Endothelial cell of umbilical vein (primary cell): ENCODE measurements at regions not wholly inside any gene's neighbourhood (a gene's known extent, or its start where the extent isn't known, plus 50 kb on each side); places are given as distances from the start of the nearest gene placed in this dataset.

Experiments
- EZH2 ChIP-seq: IDR thresholded peaks from 2 replicates; pipeline ENCODE4 v1.6.1; 2012; ENCODE audit warnings: borderline replicate concordance, low read depth, mild to moderate bottlenecking, moderate library complexity, low read length, inconsistent platforms; ENCODE audit not compliant: severe bottlenecking
- MYC ChIP-seq: IDR thresholded peaks from one replicate; pipeline ENCODE4 v1.6.1; 2011; ENCODE audit warnings: mild to moderate bottlenecking, low read depth, low read length
- POLR2A ChIP-seq: IDR thresholded peaks from 2 replicates; pipeline ENCODE4 v1.6.1; 2012; ENCODE audit warnings: low read depth, mild to moderate bottlenecking, control low read depth, low read length
- TF ChIP-seq, protein P1 (sequence below), 2 donors: IDR thresholded peaks; 1 replicate in 1 of 2; 2 replicates in 1 of 2; pipeline ENCODE4 v1.5.1; 2011; ENCODE audit warnings: low read length in 2 of 2, mild to moderate bottlenecking in 2 of 2, moderate library complexity in 2 of 2, control low read depth in 1 of 2, inconsistent platforms in 1 of 2, low read depth in 1 of 2; ENCODE audit not compliant: insufficient read depth in 1 of 2; ENCODE audit errors: extremely low read depth in 1 of 2
- TF ChIP-seq, protein P2 (sequence below): IDR thresholded peaks from 2 replicates; pipeline ENCODE4 v1.6.1; 2011; ENCODE audit not compliant: insufficient read depth, insufficient read length

DNA sequence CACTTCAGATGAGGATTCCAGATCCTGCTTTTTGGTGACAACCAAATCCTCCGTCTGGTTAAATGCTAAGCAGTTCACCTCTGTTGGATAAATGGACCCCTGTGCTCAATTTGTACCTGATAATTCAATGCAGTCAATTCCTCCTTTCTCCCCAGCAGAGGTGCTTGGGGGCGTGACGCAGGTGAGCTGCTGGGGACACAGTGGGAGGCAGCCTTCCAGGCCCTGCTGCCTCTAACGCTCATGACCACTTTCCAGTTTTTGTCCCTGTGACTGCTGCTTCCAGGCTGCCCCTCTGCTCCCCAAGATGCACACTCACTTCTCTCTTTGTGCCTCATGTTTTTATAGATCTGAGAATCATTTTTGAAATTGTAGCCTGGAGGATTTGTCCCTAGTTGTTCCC is 78.5 kb downstream of the TTLL2 start:
- TF ChIP-seq POLR2A = no peak
- TF ChIP-seq, protein P1, sequence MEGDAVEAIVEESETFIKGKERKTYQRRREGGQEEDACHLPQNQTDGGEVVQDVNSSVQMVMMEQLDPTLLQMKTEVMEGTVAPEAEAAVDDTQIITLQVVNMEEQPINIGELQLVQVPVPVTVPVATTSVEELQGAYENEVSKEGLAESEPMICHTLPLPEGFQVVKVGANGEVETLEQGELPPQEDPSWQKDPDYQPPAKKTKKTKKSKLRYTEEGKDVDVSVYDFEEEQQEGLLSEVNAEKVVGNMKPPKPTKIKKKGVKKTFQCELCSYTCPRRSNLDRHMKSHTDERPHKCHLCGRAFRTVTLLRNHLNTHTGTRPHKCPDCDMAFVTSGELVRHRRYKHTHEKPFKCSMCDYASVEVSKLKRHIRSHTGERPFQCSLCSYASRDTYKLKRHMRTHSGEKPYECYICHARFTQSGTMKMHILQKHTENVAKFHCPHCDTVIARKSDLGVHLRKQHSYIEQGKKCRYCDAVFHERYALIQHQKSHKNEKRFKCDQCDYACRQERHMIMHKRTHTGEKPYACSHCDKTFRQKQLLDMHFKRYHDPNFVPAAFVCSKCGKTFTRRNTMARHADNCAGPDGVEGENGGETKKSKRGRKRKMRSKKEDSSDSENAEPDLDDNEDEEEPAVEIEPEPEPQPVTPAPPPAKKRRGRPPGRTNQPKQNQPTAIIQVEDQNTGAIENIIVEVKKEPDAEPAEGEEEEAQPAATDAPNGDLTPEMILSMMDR (IDR thresholded peaks at IDR 0.05; ENCODE audit: extremely low read depth in 1 of 2, insufficient read depth in 1 of 2, low read depth in 1 of 2, low read length in 2 of 2) = no peak
- TF ChIP-seq, protein P2, sequence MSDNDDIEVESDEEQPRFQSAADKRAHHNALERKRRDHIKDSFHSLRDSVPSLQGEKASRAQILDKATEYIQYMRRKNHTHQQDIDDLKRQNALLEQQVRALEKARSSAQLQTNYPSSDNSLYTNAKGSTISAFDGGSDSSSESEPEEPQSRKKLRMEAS = no peak
- no peak for TF ChIP-seq MYC
- TF ChIP-seq EZH2 = no peak
